Mesendoderm (in vitro differentiated cells): ENCODE measurements at regions not wholly inside any gene's neighbourhood (a gene's known extent, or its start where the extent isn't known, plus 50 kb on each side); places are given as distances from the start of the nearest gene placed in this dataset.

ENCODE experiments used
- DNase-seq: peaks from one replicate; pipeline ENCODE4 v3.0.0; 2013
- H2AK5ac ChIP-seq: 2 replicates; pipeline ENCODE4 v1.6.1; 2013; ENCODE audit warnings: low read length, inconsistent platforms
- H2BK120ac ChIP-seq: 2 replicates; pipeline ENCODE4 v1.6.1; 2013; ENCODE audit warnings: low read depth, mild to moderate bottlenecking, low read length, moderate library complexity, mixed read lengths
- H2BK15ac ChIP-seq: replicated peaks from 2 replicates; pipeline ENCODE4 v1.6.1; 2013; ENCODE audit warnings: low read depth, mild to moderate bottlenecking, moderate library complexity
- H2BK5ac ChIP-seq: 2 replicates; pipeline ENCODE4 v1.6.1; 2013; ENCODE audit warnings: low read length, inconsistent platforms
- H3K18ac ChIP-seq: 2 replicates; pipeline ENCODE4 v1.6.1; 2013; ENCODE audit warnings: mild to moderate bottlenecking, low read length, mixed read lengths
- H3K23ac ChIP-seq: one replicate; pipeline ENCODE4 v1.6.1; 2013; ENCODE audit warnings: low read length
- H3K27ac ChIP-seq: 2 replicates; pipeline ENCODE4 v1.5.1; 2013; ENCODE audit warnings: low read depth, mild to moderate bottlenecking, inconsistent platforms, low read length, moderate library complexity
- H3K27me3 ChIP-seq: 2 replicates; pipeline ENCODE4 v1.6.1; 2013; ENCODE audit warnings: low read length, control low read depth, mild to moderate bottlenecking, inconsistent platforms; ENCODE audit not compliant: insufficient read depth, poor library complexity
- H3K36me3 ChIP-seq: 2 replicates; pipeline ENCODE4 v1.6.1; 2013; ENCODE audit warnings: low read length, inconsistent platforms; ENCODE audit not compliant: control insufficient read depth, insufficient read depth
- H3K4ac ChIP-seq: one replicate; pipeline ENCODE4 v1.6.1; 2013; ENCODE audit warnings: low read depth, mild to moderate bottlenecking, low read length, moderate library complexity
- H3K4me1 ChIP-seq: 2 replicates; pipeline ENCODE4 v1.6.1; 2013; ENCODE audit warnings: low read depth, low read length, inconsistent platforms; ENCODE audit not compliant: control insufficient read depth
- H3K4me2 ChIP-seq: 2 replicates; pipeline ENCODE4 v1.6.1; 2013; ENCODE audit warnings: low read length
- H3K4me3 ChIP-seq: 2 replicates; pipeline ENCODE4 v1.5.1; 2013; ENCODE audit warnings: mild to moderate bottlenecking, low read length
- H3K56ac ChIP-seq: one replicate; pipeline ENCODE4 v1.6.1; 2013; ENCODE audit warnings: low read length
- H3K79me1 ChIP-seq: 2 replicates; pipeline ENCODE4 v1.6.1; 2013; ENCODE audit warnings: low read length, inconsistent platforms
- H3K79me2 ChIP-seq: 2 replicates; pipeline ENCODE4 v1.6.1; 2013; ENCODE audit warnings: mild to moderate bottlenecking, low read length; ENCODE audit not compliant: control insufficient read depth, insufficient read depth
- H3K9ac ChIP-seq: 2 replicates; pipeline ENCODE4 v1.6.1; 2013; ENCODE audit warnings: low read length, inconsistent platforms
- H4K5ac ChIP-seq: one replicate; pipeline ENCODE4 v1.6.1; 2013; ENCODE audit warnings: low read length
- H4K8ac ChIP-seq: one replicate; pipeline ENCODE4 v1.6.1; 2013; ENCODE audit warnings: low read depth, mild to moderate bottlenecking, control low read depth, low read length, moderate library complexity
- WGBS: extraction: QIAGEN DNeasy Blood & Tissue Kit; methylation state at CpG from one replicate; pipeline ENCODE4 v1.1.7; 2013; ENCODE audit warnings: low lambda C conversion rate, missing lambda C conversion rate; ENCODE audit not compliant: insufficient coverage; ENCODE audit errors: extremely low coverage; 5-methylcytosine and 5-hydroxymethylcytosine counted together

- H3K4ac ChIP-seq = no peak overlapping the region
- H2BK15ac ChIP-seq = no peak overlapping the region
- no peak overlapping the region for H2BK120ac ChIP-seq
- no peak overlapping the region for H3K4me3 ChIP-seq
- peak; percentile 86 for DNase-seq
- H3K79me1 ChIP-seq = no peaks in the 10 kb centered on the region
- no peak overlapping the region for H2BK5ac ChIP-seq
- H3K56ac ChIP-seq = no peak overlapping the region
- no CpG with 5 or more reads among the region's 5 CpGs for WGBS
- no peak overlapping the region for H3K9ac ChIP-seq
- no peak overlapping the region for H4K5ac ChIP-seq
- H3K27me3 ChIP-seq = no peaks in the 10 kb centered on the region
- H2AK5ac ChIP-seq = no peak overlapping the region
- no peaks in the 10 kb centered on the region for H3K79me2 ChIP-seq
- no peaks in the 10 kb centered on the region for H3K4me1 ChIP-seq
- no peak overlapping the region for H3K4me2 ChIP-seq
- no peak overlapping the region for H3K27ac ChIP-seq
- no peak overlapping the region for H3K23ac ChIP-seq
- no peak overlapping the region for H4K8ac ChIP-seq
- H3K36me3 ChIP-seq = no peaks in the 10 kb centered on the region
- no peak overlapping the region for H3K18ac ChIP-seq
These were observed 282.1 kb downstream of the RPS29 start for GRCh38 chr14:49303946-49304516.

- H2BK5ac ChIP-seq = no peak overlapping the region
- no peak overlapping the region for H4K5ac ChIP-seq
- no peak overlapping the region for H3K4me3 ChIP-seq
- H2BK15ac ChIP-seq = no peak overlapping the region
- H3K27me3 ChIP-seq = no peaks in the 10 kb centered on the region
- H3K79me2 ChIP-seq = no peaks in the 10 kb centered on the region
- no peak overlapping the region for H3K4ac ChIP-seq
- H3K27ac ChIP-seq = no peak overlapping the region
- H3K4me2 ChIP-seq = no peak overlapping the region
- H3K56ac ChIP-seq = no peak overlapping the region
- H3K36me3 ChIP-seq = no peaks in the 10 kb centered on the region
- no peak overlapping the region for H3K18ac ChIP-seq
- no peaks in the 10 kb centered on the region for H3K4me1 ChIP-seq
- DNase-seq = no peak
- no peak overlapping the region for H3K9ac ChIP-seq
- WGBS = no CpG with 5 or more reads among the region's 3 CpGs
- H3K23ac ChIP-seq = no peak overlapping the region
- no peak overlapping the region for H2BK120ac ChIP-seq
- no peak overlapping the region for H2AK5ac ChIP-seq
- H4K8ac ChIP-seq = no peak overlapping the region
- no peaks in the 10 kb centered on the region for H3K79me1 ChIP-seq
These were observed 289.1 kb downstream of the RPS29 start for GRCh38 chr14:49297102-49297501.

- Histone ChIP-seq H3K79me2 (no peaks in the 10 kb centered on the region), H3K79me1 (no peaks in the 10 kb centered on the region), H3K4me2 (no peak overlapping the region), H2BK120ac (no peak overlapping the region), H3K4me3 (no peak overlapping the region), H3K27ac (no peak overlapping the region), H3K36me3 (no peaks in the 10 kb centered on the region), H3K56ac (no peak overlapping the region), H3K9ac (no peak overlapping the region), H3K18ac (no peak overlapping the region), H2BK5ac (no peak overlapping the region), H3K4ac (no peak overlapping the region), H2AK5ac (no peak overlapping the region), H3K27me3 (no peaks in the 10 kb centered on the region), H3K4me1 (no peaks in the 10 kb centered on the region), H4K8ac (no peak overlapping the region), H4K5ac (no peak overlapping the region), H2BK15ac (no peak overlapping the region), H3K23ac (no peak overlapping the region)
- no CpG with 5 or more reads among the region's 5 CpGs for WGBS
- DNase-seq = peak; percentile 56
These were observed 291.5 kb downstream of the RPS29 start for GRCh38 chr14:49294621-49295148.

- Histone ChIP-seq H3K18ac (no peak overlapping the region), H3K4me2 (no peak overlapping the region), H2BK5ac (no peak overlapping the region), H3K36me3 (no peaks in the 10 kb centered on the region), H4K8ac (no peak overlapping the region), H3K79me1 (no peaks in the 10 kb centered on the region), H2BK120ac (no peak overlapping the region), H3K4me3 (no peak overlapping the region), H3K79me2 (no peaks in the 10 kb centered on the region), H3K23ac (no peak overlapping the region), H3K56ac (no peak overlapping the region), H3K27me3 (no peaks in the 10 kb centered on the region), H2BK15ac (no peak overlapping the region), H3K9ac (no peak overlapping the region), H2AK5ac (no peak overlapping the region), H3K4me1 (no peaks in the 10 kb centered on the region), H4K5ac (no peak overlapping the region), H3K4ac (no peak overlapping the region), H3K27ac (no peak overlapping the region)
- WGBS = no CpG with 5 or more reads among the region's 5 CpGs
- DNase-seq = no peak
These were observed 299.2 kb downstream of the RPS29 start for GRCh38 chr14:49287004-49287403.

- H3K9ac ChIP-seq = no peak overlapping the region
- H3K27me3 ChIP-seq = no peaks in the 10 kb centered on the region
- H2AK5ac ChIP-seq = no peak overlapping the region
- no peak overlapping the region for H3K27ac ChIP-seq
- no peak overlapping the region for H3K4me2 ChIP-seq
- H3K4me1 ChIP-seq = no peaks in the 10 kb centered on the region
- no peak overlapping the region for H4K5ac ChIP-seq
- no peak overlapping the region for H3K4ac ChIP-seq
- no CpG with 5 or more reads among the region's 1 CpG for WGBS
- H3K23ac ChIP-seq = no peak overlapping the region
- H3K56ac ChIP-seq = no peak overlapping the region
- no peak for DNase-seq
- H2BK15ac ChIP-seq = no peak overlapping the region
- no peaks in the 10 kb centered on the region for H3K36me3 ChIP-seq
- no peaks in the 10 kb centered on the region for H3K79me2 ChIP-seq
- no peaks in the 10 kb centered on the region for H3K79me1 ChIP-seq
- no peak overlapping the region for H4K8ac ChIP-seq
- H3K18ac ChIP-seq = no peak overlapping the region
- no peak overlapping the region for H2BK120ac ChIP-seq
- H3K4me3 ChIP-seq = no peak overlapping the region
- no peak overlapping the region for H2BK5ac ChIP-seq
These were observed 299.8 kb downstream of the RPS29 start for GRCh38 chr14:49286257-49286983.
